B cell (primary cell): ENCODE measurements at regions not wholly inside any gene's neighbourhood (a gene's known extent, or its start where the extent isn't known, plus 50 kb on each side); places are given as distances from the start of the nearest gene placed in this dataset.

ENCODE experiments used
- EZH2 ChIP-seq: IDR thresholded peaks from 2 replicates; pipeline ENCODE4 v1.6.1; 2012; ENCODE audit warnings: borderline replicate concordance, low read depth, mild to moderate bottlenecking, moderate library complexity, low read length; ENCODE audit not compliant: insufficient read depth, poor library complexity, severe bottlenecking
- TF ChIP-seq, protein P1 (sequence below): fragments of 200-600 bp; IDR thresholded peaks from one replicate; pipeline ENCODE4 v1.8.0; 2022; ENCODE audit warnings: antibody characterized with exemption, mild to moderate bottlenecking

- TF ChIP-seq, protein P1, sequence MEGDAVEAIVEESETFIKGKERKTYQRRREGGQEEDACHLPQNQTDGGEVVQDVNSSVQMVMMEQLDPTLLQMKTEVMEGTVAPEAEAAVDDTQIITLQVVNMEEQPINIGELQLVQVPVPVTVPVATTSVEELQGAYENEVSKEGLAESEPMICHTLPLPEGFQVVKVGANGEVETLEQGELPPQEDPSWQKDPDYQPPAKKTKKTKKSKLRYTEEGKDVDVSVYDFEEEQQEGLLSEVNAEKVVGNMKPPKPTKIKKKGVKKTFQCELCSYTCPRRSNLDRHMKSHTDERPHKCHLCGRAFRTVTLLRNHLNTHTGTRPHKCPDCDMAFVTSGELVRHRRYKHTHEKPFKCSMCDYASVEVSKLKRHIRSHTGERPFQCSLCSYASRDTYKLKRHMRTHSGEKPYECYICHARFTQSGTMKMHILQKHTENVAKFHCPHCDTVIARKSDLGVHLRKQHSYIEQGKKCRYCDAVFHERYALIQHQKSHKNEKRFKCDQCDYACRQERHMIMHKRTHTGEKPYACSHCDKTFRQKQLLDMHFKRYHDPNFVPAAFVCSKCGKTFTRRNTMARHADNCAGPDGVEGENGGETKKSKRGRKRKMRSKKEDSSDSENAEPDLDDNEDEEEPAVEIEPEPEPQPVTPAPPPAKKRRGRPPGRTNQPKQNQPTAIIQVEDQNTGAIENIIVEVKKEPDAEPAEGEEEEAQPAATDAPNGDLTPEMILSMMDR, result no peak
- no peak for TF ChIP-seq EZH2
Measured at GRCh38 chr1:187960125-187960638, 1131.4 kb downstream of the PLA2G4A start.
